GM18858 (cell line): ENCODE measurements at regions not wholly inside any gene's neighbourhood (a gene's known extent, or its start where the extent isn't known, plus 50 kb on each side); places are given as distances from the start of the nearest gene placed in this dataset.
"Not testable (repeated sequence)": the region's sequence is repeated elsewhere in the genome, so short reads cannot be mapped to it uniquely, and the experiment has no call there.

ENCODE experiments used
- ATAC-seq: cut with Tn5 transposase; IDR thresholded peaks from one replicate; pipeline ENCODE4 v1.9.1; 2021; ENCODE audit not compliant: unreplicated experiment

GRCh38 chr5:171706736-171707441 is 78.7 kb upstream of the SMIM23 start:
- ATAC-seq, result no peak

- ATAC-seq, result no peak
Observed at GRCh38 chr5:171707442-171707792, 78.2 kb upstream of the SMIM23 start.

GRCh38 chr5:171709930-171710329 is 75.7 kb upstream of the SMIM23 start:
- ATAC-seq, result no peak

GRCh38 chr5:171710451-171711024 is 75.1 kb upstream of the SMIM23 start:
- no peak for ATAC-seq

GRCh38 chr5:171711571-171711970 is 74.0 kb upstream of the SMIM23 start:
- ATAC-seq, result no peak

GRCh38 chr5:171712616-171713015 is 73.0 kb upstream of the SMIM23 start:
- ATAC-seq, result no peak

GRCh38 chr5:171713152-171713551 is 72.5 kb upstream of the SMIM23 start:
- no peak for ATAC-seq

GRCh38 chr5:171714261-171714660 is 71.4 kb upstream of the SMIM23 start:
- no peak for ATAC-seq

GRCh38 chr5:171714851-171715250 is 70.8 kb upstream of the SMIM23 start:
- no peak for ATAC-seq

- ATAC-seq, result no peak
Observed at GRCh38 chr5:171715551-171715950, 70.1 kb upstream of the SMIM23 start.

GRCh38 chr5:171720086-171720485 is 65.5 kb upstream of the SMIM23 start:
- ATAC-seq, result no peak

GRCh38 chr5:171721464-171721863 is 64.2 kb upstream of the SMIM23 start:
- ATAC-seq, result no peak

- ATAC-seq, result no peak
Observed at GRCh38 chr5:171724468-171725204, 61.0 kb upstream of the SMIM23 start.

GRCh38 chr5:171725205-171725601 is 60.4 kb upstream of the SMIM23 start:
- no peak for ATAC-seq

GRCh38 chr5:171726819-171727218 is 58.8 kb upstream of the SMIM23 start:
- not testable (repeated sequence) for ATAC-seq

- no peak for ATAC-seq
Observed at GRCh38 chr5:171728686-171729085, 56.9 kb upstream of the SMIM23 start.
